ENCODE measurements at regions not wholly inside any gene's neighbourhood (a gene's known extent, or its start where the extent isn't known, plus 50 kb on each side); places are given as distances from the start of the nearest gene placed in this dataset.
A peak's percentile ranks its signal among the peaks of the same experiment; 100 is the strongest.

DNA sequence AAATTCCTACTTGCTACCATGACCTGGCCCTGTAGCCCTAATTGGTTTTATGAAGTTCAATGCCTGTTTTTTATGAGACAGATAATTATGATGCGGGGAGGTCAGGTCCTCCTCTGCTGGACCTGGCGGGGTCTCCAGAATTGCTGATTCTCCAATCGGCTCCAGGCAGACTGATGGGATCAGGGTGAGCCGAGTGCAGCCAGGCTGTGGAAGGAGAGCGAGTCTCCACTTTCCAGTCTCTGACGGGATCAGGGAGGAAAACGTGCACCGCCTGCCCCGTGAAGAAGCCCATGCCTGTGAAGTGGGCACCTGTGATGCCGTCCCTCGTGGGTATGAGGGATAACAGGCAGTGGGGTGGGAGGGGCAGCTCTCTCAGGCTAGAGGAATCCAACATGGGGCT lies 71.5 kb upstream of the HSPA9 start:
- Histone ChIP-seq H4K20me1 (ENCODE audit: insufficient read depth, low read length) (no peaks in the 10 kb centered on the region), H3K79me2 (ENCODE audit: low read length) (no peaks in the 10 kb centered on the region), H3K4me1 (ENCODE audit: low read length) (peaks cover 36% of the 10 kb centered on the region), H3K27ac (ENCODE audit: low read length) (no peak overlapping the region), H3K9me3 (ENCODE audit: insufficient read depth, low read length) (no peaks in the 10 kb centered on the region), H2AFZ (ENCODE audit: low read depth, low read length) (no peak overlapping the region), H3K36me3 (replicated peaks; ENCODE audit: low read depth, low read length) (no peaks in the 10 kb centered on the region), H3K4me3 (ENCODE audit: low read length) (no peak overlapping the region), H3K27me3 (ENCODE audit: low read depth, low read length) (peaks cover 11% of the 10 kb centered on the region), H3K9ac (ENCODE audit: low read length) (no peak overlapping the region), H3K4me2 (ENCODE audit: low read length) (no peak overlapping the region)
- TF ChIP-seq, protein P1, sequence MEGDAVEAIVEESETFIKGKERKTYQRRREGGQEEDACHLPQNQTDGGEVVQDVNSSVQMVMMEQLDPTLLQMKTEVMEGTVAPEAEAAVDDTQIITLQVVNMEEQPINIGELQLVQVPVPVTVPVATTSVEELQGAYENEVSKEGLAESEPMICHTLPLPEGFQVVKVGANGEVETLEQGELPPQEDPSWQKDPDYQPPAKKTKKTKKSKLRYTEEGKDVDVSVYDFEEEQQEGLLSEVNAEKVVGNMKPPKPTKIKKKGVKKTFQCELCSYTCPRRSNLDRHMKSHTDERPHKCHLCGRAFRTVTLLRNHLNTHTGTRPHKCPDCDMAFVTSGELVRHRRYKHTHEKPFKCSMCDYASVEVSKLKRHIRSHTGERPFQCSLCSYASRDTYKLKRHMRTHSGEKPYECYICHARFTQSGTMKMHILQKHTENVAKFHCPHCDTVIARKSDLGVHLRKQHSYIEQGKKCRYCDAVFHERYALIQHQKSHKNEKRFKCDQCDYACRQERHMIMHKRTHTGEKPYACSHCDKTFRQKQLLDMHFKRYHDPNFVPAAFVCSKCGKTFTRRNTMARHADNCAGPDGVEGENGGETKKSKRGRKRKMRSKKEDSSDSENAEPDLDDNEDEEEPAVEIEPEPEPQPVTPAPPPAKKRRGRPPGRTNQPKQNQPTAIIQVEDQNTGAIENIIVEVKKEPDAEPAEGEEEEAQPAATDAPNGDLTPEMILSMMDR (IDR thresholded peaks at IDR 0.05; ENCODE audit: low read depth, low read length) = no peak

DNA sequence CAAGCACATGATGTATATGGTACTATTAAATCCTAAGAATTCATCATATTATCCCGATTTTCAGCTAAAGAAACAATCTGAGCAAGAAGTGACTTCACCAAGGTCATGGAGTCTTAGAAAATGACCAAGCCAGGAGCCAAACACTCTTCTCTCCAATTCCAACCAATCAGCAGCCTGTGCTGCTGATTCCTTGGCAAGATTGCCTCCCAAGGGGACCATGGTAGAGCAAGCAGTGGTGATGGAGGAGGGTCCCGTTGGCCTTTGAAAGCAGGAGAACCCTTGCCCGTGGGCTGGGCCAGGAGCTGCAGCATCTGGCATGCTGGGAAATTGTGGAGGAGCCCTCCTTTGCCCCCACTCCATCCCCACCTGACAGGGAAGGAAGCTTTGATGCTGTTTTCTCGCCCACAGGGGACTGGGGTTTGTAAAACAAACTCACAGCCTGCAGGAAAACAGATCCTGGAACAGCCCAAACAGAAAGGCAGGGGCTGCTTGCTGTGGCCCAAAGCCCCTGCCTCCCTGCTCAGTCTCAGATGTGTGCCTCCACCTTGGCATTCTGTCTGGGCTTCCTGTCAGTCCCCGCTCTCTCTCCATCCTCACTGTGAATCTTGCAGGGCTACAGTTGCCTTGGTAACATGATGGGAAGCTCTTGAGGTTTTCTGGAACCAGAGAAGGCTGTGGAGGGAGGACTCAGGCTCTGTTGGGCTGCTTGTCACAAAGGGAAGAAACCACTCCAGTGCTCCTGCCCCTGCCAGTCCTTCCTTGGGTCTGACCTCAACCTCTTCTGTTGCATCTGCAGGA lies 70.8 kb upstream of the HSPA9 start:
- H3K4me3 ChIP-seq (ENCODE audit: low read length) = no peak overlapping the region
- H3K9me3 ChIP-seq (ENCODE audit: insufficient read depth, low read length) = no peaks in the 10 kb centered on the region
- peaks cover 7% of the 10 kb centered on the region for H3K27me3 ChIP-seq (ENCODE audit: low read depth, low read length)
- no peaks in the 10 kb centered on the region for H4K20me1 ChIP-seq (ENCODE audit: insufficient read depth, low read length)
- H3K36me3 ChIP-seq (replicated peaks; ENCODE audit: low read depth, low read length) = no peaks in the 10 kb centered on the region
- peaks cover 35% of the 10 kb centered on the region for H3K4me1 ChIP-seq (ENCODE audit: low read length)
- no peaks in the 10 kb centered on the region for H3K79me2 ChIP-seq (ENCODE audit: low read length)
- H3K4me2 ChIP-seq (ENCODE audit: low read length) = no peak overlapping the region
- H2AFZ ChIP-seq (ENCODE audit: low read depth, low read length) = no peak overlapping the region
- no peak overlapping the region for H3K27ac ChIP-seq (ENCODE audit: low read length)
- H3K9ac ChIP-seq (ENCODE audit: low read length) = no peak overlapping the region
- no peak for TF ChIP-seq EZH2phosphoT487 (IDR thresholded peaks at IDR 0.05; ENCODE audit: low read depth)
- TF ChIP-seq, protein P1 (IDR thresholded peaks at IDR 0.05; ENCODE audit: low read depth, low read length) = no peak

DNA sequence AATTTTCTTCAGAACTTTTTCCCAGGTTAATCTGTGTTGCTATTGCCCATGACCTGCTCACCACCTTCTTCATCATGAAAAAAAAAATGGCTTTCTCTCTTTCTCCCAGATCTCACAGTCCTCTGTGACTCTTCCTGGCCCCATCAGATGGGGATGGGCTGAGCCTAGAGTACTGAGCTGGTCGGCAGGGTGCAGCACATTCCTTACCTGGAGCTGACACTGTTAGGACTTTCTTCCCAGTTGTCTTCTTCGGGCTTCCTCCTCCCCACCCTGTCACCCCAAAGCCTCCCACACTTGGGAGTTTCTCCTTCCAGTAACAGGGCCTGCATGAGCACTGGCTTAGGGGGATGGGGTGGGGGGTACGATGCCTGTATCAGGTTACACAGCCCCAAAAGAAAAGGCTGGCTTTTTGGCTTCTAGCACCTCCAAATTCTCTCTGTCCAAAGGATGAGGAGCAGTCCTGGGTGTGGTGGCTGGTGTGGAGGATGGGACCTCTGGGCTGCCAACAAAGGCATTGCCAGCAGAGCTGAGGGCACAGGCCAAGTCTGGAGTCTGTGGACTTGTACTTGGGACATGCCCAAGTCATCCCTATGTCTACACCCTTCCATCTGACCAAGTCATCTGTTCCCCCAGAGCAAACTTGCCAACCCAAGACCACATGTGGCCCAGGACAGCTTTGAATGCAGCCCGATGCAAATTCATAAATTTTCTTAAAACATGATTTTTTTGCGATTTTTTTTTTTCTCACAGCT lies 68.0 kb upstream of the HSPA9 start:
- H3K79me2 ChIP-seq (ENCODE audit: low read length) = no peaks in the 10 kb centered on the region
- H3K4me3 ChIP-seq (ENCODE audit: low read length) = no peak overlapping the region
- no peak overlapping the region for H3K9ac ChIP-seq (ENCODE audit: low read length)
- H4K20me1 ChIP-seq (ENCODE audit: insufficient read depth, low read length) = no peaks in the 10 kb centered on the region
- no peak overlapping the region for H3K4me2 ChIP-seq (ENCODE audit: low read length)
- no peak for TF ChIP-seq EZH2phosphoT487 (IDR thresholded peaks at IDR 0.05; ENCODE audit: low read depth)
- TF ChIP-seq, protein P1 (IDR thresholded peaks at IDR 0.05; ENCODE audit: low read depth, low read length) = no peak
- no peak overlapping the region for H2AFZ ChIP-seq (ENCODE audit: low read depth, low read length)
- H3K9me3 ChIP-seq (ENCODE audit: insufficient read depth, low read length) = no peaks in the 10 kb centered on the region
- H3K27me3 ChIP-seq (ENCODE audit: low read depth, low read length) = no peaks in the 10 kb centered on the region; the same call in 1 of the 2 replicates
- no peaks in the 10 kb centered on the region for H3K36me3 ChIP-seq (replicated peaks; ENCODE audit: low read depth, low read length)
- H3K4me1 ChIP-seq (ENCODE audit: low read length) = peaks cover 7% of the 10 kb centered on the region
- no peak overlapping the region for H3K27ac ChIP-seq (ENCODE audit: low read length)

DNA sequence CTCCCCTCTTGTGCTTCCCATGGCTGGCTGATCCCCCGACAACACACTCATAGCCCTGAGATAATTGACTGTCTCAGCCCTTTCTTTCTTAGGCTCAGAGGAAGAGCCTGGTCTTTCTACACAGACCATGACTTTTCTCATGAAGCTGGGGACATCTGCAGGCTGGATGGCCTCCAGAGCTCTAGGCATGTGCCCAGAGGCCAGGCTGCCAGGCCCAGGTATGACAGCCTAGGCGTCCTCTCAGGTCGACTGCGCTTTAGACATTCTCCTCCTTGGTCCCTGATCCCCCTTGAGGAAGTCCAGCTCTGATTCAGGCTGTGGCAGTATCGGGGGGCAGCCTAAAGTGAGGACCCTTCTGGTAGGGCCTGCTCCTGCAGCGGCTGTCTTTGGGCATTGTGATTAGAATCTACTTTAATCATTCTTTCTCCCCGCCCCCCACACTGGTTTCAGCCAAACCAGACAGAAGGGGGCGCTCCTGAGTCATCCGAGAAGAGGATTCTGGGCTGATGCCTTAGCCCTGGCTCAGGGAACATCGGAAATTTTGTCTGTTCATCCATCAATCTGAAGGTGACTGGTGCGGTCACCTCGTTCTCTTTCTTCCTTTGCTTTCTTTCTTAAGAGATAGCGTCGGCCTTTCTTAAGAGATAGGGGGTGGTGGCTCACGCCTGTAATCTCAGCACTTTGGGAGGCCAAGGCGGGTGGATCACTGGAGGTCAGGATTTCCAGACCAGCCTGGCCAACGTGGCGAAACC lies 66.5 kb upstream of the HSPA9 start:
- Histone ChIP-seq H3K9ac (ENCODE audit: low read length) (no peak overlapping the region), H2AFZ (ENCODE audit: low read depth, low read length) (no peak overlapping the region), H3K4me1 (ENCODE audit: low read length) (peaks cover 2% of the 10 kb centered on the region; the same call in 1 of the 2 replicates), H3K79me2 (ENCODE audit: low read length) (no peaks in the 10 kb centered on the region), H3K9me3 (ENCODE audit: insufficient read depth, low read length) (no peaks in the 10 kb centered on the region), H3K4me2 (ENCODE audit: low read length) (peak overlapping the region; percentile 61), H3K4me3 (ENCODE audit: low read length) (no peak overlapping the region), H4K20me1 (ENCODE audit: insufficient read depth, low read length) (no peaks in the 10 kb centered on the region), H3K36me3 (replicated peaks; ENCODE audit: low read depth, low read length) (no peaks in the 10 kb centered on the region), H3K27me3 (ENCODE audit: low read depth, low read length) (no peaks in the 10 kb centered on the region; the same call in 1 of the 2 replicates), H3K27ac (ENCODE audit: low read length) (no peak overlapping the region)
- TF ChIP-seq, protein P1 (IDR thresholded peaks at IDR 0.05; ENCODE audit: low read depth, low read length) = peak; percentile 78
- no peak for TF ChIP-seq EZH2phosphoT487 (IDR thresholded peaks at IDR 0.05; ENCODE audit: low read depth)

Data from OCI-LY3 (cell line).